Right forelimb (tissue), 1 donor: ENCODE measurements at regions not wholly inside any gene's neighbourhood (a gene's known extent, or its start where the extent isn't known, plus 50 kb on each side); places are given as distances from the start of the nearest gene placed in this dataset.

Experiments
- DNase-seq: peaks from one replicate; pipeline ENCODE4 v3.0.0-alpha.2; 2018

- peak; percentile 66 for DNase-seq
Measured at GRCh38 chr19:29263305-29264135, 50.6 kb upstream of the UQCRFS1 start.

- DNase-seq, result no peak
Measured at GRCh38 chr19:29264897-29265296, 51.9 kb upstream of the UQCRFS1 start.

GRCh38 chr19:29265436-29265835 is 52.5 kb upstream of the UQCRFS1 start:
- DNase-seq, result no peak

GRCh38 chr19:29266001-29266400 is 53.0 kb upstream of the UQCRFS1 start:
- no peak for DNase-seq

GRCh38 chr19:29266603-29267002 is 53.7 kb upstream of the UQCRFS1 start:
- no peak for DNase-seq

- DNase-seq, result no peak
Measured at GRCh38 chr19:29267701-29268100, 54.8 kb upstream of the UQCRFS1 start.

GRCh38 chr19:29268103-29268502 is 55.2 kb upstream of the UQCRFS1 start:
- no peak for DNase-seq

- no peak for DNase-seq
Measured at GRCh38 chr19:29268721-29269393, 55.9 kb upstream of the UQCRFS1 start.

- no peak for DNase-seq
Measured at GRCh38 chr19:29269641-29270040, 56.7 kb upstream of the UQCRFS1 start.

- no peak for DNase-seq
Measured at GRCh38 chr19:29271341-29271740, 58.4 kb upstream of the UQCRFS1 start.

- DNase-seq, result no peak
Measured at GRCh38 chr19:29271911-29272310, 59.0 kb upstream of the UQCRFS1 start.

- DNase-seq, result no peak
Measured at GRCh38 chr19:29273000-29273640, 60.2 kb upstream of the UQCRFS1 start.

GRCh38 chr19:29275266-29275665 is 62.3 kb upstream of the UQCRFS1 start:
- no peak for DNase-seq

- no peak for DNase-seq
Measured at GRCh38 chr19:29277102-29277501, 64.2 kb upstream of the UQCRFS1 start.

- no peak for DNase-seq
Measured at GRCh38 chr19:29278716-29279115, 65.8 kb upstream of the UQCRFS1 start.

- DNase-seq, result no peak
Measured at GRCh38 chr19:29283366-29283765, 70.4 kb upstream of the UQCRFS1 start.

GRCh38 chr19:29285187-29285687 is 72.3 kb upstream of the UQCRFS1 start:
- DNase-seq, result no peak

GRCh38 chr19:29285878-29286277 is 72.9 kb upstream of the UQCRFS1 start:
- peak; percentile 69 for DNase-seq

GRCh38 chr19:29287061-29287460 is 74.1 kb upstream of the UQCRFS1 start:
- no peak for DNase-seq

- no peak for DNase-seq
Measured at GRCh38 chr19:29288256-29288655, 75.3 kb upstream of the UQCRFS1 start.

GRCh38 chr19:29289020-29289419 is 76.1 kb upstream of the UQCRFS1 start:
- DNase-seq, result no peak

GRCh38 chr19:29290853-29291252 is 77.9 kb upstream of the UQCRFS1 start:
- DNase-seq, result no peak

GRCh38 chr19:29292153-29292552 is 79.2 kb upstream of the UQCRFS1 start:
- DNase-seq, result no peak

- no peak for DNase-seq
Measured at GRCh38 chr19:29292562-29292961, 79.6 kb upstream of the UQCRFS1 start.
